ENCODE measurements at regions not wholly inside any gene's neighbourhood (a gene's known extent, or its start where the extent isn't known, plus 50 kb on each side); places are given as distances from the start of the nearest gene placed in this dataset.
"Not testable (repeated sequence)": the region's sequence is repeated elsewhere in the genome, so short reads cannot be mapped to it uniquely, and the experiment has no call there.

DNA sequence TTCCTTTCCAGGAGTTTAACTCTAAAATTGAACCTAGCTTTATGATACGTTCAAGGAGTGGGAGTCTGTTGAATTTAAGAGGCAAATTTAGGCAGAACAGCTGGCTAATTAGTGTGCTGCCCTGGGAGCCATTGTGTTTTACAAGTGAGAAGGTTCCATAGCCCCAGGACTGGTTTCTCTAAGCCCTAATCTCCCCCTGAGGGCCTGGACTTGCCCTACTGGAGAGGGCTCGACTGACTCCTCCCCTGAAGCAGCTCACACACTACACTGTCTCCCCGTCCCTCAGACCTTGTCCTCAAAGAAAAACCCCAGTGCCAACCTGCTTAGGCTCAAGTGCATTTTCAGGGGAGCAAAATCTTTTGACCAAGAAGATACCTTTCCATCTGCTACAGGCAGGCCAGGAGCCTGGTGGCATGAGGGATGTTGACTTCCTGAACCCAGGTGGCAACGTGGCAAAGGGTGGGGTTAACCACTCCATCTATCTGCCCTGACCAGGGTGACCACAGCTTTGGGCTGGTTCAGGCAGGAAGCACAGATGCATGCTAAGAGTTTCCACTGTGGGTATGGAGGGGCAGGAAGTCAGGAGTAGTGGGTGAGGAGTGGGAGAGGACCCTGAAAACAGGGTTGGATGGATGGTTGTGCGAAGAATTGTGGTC, 68.9 kb upstream of the CARD11 start:
- 53 to 66% methylated on average over 4 to 5 of the region's 5 CpGs for WGBS, 2 donors
- intact Hi-C loops (cut with DNase I; ENCODE audit: low total_unique reads): no loop called here
- Histone ChIP-seq H3K27me3 (no peaks in the 10 kb centered on the region), H3K4me1 (no peaks in the 10 kb centered on the region), H3K36me3 (ENCODE audit: low read depth, missing control alignments) (no peaks in the 10 kb centered on the region), H3K4me3 (no peak overlapping the region), H3K9me3 (no peaks in the 10 kb centered on the region), H3K27ac (no peak overlapping the region)
- TF ChIP-seq, protein P1, sequence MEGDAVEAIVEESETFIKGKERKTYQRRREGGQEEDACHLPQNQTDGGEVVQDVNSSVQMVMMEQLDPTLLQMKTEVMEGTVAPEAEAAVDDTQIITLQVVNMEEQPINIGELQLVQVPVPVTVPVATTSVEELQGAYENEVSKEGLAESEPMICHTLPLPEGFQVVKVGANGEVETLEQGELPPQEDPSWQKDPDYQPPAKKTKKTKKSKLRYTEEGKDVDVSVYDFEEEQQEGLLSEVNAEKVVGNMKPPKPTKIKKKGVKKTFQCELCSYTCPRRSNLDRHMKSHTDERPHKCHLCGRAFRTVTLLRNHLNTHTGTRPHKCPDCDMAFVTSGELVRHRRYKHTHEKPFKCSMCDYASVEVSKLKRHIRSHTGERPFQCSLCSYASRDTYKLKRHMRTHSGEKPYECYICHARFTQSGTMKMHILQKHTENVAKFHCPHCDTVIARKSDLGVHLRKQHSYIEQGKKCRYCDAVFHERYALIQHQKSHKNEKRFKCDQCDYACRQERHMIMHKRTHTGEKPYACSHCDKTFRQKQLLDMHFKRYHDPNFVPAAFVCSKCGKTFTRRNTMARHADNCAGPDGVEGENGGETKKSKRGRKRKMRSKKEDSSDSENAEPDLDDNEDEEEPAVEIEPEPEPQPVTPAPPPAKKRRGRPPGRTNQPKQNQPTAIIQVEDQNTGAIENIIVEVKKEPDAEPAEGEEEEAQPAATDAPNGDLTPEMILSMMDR (IDR thresholded peaks at IDR 0.05): no peak
- TF ChIP-seq POLR2A (IDR thresholded peaks at IDR 0.05): no peak
- DNase-seq: no peak

DNA sequence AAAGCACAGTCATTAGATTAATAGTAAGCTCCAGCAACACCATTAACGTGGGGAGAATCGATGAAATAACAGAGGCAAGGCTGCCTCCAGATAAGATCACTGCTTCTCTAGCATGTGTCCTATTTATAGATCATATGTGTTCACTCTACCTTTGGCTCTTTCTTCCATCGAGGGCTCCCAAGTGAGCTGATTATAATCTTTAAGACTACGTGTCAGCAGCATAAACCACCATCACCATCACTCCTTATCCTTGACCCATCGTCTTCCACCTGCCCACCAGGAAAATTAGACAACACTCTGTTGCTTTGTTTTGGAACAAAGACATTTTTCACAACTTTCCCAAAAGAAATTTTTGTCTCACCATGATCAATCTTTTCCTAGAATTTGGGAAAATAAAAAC, 71.2 kb upstream of the CARD11 start:
- TF ChIP-seq POLR2A (IDR thresholded peaks at IDR 0.05): no peak
- TF ChIP-seq, protein P1 (IDR thresholded peaks at IDR 0.05): no peak
- H3K4me3 ChIP-seq: no peak overlapping the region
- no peaks in the 10 kb centered on the region for H3K36me3 ChIP-seq (ENCODE audit: low read depth, missing control alignments)
- no peak for DNase-seq
- intact Hi-C loops (cut with DNase I; ENCODE audit: low total_unique reads): no loop called here
- no peaks in the 10 kb centered on the region for H3K4me1 ChIP-seq
- H3K9me3 ChIP-seq: no peaks in the 10 kb centered on the region
- H3K27ac ChIP-seq: no peak overlapping the region
- H3K27me3 ChIP-seq: no peaks in the 10 kb centered on the region
- WGBS, 2 donors: 68 to 79% methylated on average over 5 of the region's 5 CpGs

DNA sequence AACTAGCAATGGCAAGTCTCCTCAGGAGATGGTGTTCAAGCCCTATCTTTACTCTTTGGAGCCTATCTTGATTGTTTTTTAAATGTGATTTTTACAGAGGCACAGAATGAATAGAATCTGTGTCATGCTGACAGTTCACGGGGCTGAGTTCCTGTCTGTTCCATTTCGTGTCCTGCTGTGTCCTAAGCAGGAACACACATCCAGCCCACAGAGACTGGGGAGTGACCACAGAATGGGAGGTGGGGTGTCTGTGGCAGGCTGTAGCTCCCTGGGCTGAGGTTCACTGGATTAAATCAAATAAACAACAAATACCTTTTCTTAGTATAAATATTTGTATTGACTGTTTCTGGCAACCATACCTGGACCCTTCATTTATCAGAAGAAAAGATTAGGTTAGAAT, 73.4 kb upstream of the CARD11 start:
- Histone ChIP-seq H3K9me3 (no peaks in the 10 kb centered on the region), H3K4me3 (no peak overlapping the region), H3K27me3 (no peaks in the 10 kb centered on the region), H3K4me1 (no peaks in the 10 kb centered on the region), H3K36me3 (ENCODE audit: low read depth, missing control alignments) (no peaks in the 10 kb centered on the region), H3K27ac (no peak overlapping the region)
- no peak for DNase-seq
- WGBS, 2 donors: 52 to 62% methylated on average over 2 of the region's 2 CpGs
- no peak for TF ChIP-seq POLR2A (IDR thresholded peaks at IDR 0.05)
- TF ChIP-seq, protein P1 (IDR thresholded peaks at IDR 0.05): no peak
- intact Hi-C loops (cut with DNase I; ENCODE audit: low total_unique reads): no loop called here

DNA sequence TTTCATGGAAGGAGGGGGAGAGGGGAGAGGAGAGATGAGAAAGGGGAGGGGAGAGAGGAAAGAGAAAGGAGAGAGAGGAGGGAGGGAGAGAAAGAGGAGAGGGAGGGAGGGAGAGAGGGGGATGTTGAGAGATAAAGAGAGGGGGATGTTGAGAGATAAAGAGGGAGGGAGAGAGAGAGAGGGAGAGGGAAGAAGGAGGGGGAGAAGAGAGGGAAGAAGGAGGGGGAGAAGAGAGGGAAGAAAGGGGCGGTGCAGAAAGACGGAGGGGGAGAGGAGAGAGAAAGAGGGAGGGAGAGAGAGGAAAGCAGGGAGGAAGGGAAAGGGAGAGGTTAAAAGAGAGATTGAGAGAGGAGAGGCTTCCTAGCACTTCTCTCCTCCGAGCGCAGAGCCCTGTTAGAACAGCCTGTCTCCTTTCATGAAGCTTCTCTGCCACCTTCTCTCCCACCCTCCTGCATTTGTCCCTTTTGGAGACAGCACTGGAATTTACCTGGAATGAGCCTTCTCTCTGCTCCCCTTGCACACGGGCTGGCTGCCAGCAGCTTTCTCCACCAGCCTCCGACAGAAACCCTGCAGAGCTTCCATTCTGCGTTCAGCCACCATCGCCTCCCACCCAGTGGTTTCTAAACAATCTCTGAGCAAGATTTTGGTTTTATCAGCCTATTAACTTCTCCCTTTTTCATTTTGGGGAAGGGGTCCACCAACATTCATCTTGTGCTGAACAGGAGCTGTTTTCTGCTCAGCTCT, 74.0 kb upstream of the CARD11 start:
- intact Hi-C loops (cut with DNase I; ENCODE audit: low total_unique reads): no loop called here
- no peak for DNase-seq
- Histone ChIP-seq H3K4me1 (no peaks in the 10 kb centered on the region), H3K4me3 (no peak overlapping the region), H3K27me3 (no peaks in the 10 kb centered on the region), H3K9me3 (no peaks in the 10 kb centered on the region), H3K27ac (no peak overlapping the region), H3K36me3 (ENCODE audit: low read depth, missing control alignments) (no peaks in the 10 kb centered on the region)
- WGBS, 2 donors: 16 to 29% methylated on average over 8 of the region's 8 CpGs
- no peak for TF ChIP-seq POLR2A (IDR thresholded peaks at IDR 0.05)

DNA sequence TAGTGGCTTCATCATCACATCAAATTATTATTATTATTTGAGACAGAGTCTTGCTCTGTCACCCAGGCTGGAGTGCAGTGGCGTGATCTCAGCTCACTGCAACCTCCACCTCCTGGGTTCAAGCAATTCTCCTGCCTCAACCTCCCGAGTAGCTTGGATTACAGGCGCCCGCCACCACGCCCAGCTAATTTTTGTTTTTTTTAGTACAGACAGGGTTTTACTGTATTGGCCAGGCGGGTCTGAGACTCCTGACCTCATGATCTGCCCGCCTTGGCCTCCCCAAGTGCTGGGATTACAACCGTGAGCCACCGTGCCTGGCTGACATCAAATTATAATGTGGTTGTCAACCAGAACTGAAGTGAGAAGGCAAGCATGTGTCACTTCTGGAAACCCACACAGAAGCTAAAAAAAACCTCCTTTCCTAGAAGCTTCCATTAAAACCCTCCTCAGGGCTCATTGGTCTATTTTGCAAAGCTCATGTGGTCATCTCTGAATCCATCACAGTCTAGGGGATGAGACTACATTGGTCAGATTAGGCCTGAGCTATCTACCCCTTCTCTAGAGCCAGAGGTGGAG, 75.8 kb upstream of the CARD11 start:
- 89 to 92% methylated on average over 9 of the region's 9 CpGs for WGBS, 2 donors
- H3K9me3 ChIP-seq; H3K36me3 ChIP-seq (ENCODE audit: low read depth, missing control alignments); H3K27ac ChIP-seq; intact Hi-C loops (cut with DNase I; ENCODE audit: low total_unique reads); H3K4me3 ChIP-seq; H3K27me3 ChIP-seq; H3K4me1 ChIP-seq; DNase-seq: not testable (repeated sequence)
